ENCODE measurements at regions not wholly inside any gene's neighbourhood (a gene's known extent, or its start where the extent isn't known, plus 50 kb on each side); places are given as distances from the start of the nearest gene placed in this dataset.

DNA sequence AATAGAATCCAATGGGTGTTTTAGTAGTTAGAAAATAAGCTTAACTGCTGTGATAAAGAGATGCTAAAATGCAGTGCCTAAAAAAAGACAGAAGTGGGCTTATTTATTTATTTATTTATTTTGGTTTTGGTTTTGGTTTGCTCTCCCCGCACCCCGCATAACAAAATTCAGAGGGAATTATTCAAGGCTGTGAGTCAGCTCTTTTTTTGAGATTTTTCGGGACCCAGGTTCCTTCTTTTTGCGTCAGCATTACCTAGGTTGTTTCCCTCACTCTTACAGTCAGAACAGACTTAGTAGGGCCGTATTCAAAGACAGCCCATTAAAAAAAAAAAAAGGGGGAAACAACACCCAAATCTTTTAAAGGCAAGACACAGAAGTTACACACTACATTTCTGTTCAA lies 1495.5 kb upstream of the ADGRL3 start:
- TF ChIP-seq EZH2 (IDR thresholded peaks at IDR 0.05; ENCODE audit: low read depth, unreplicated experiment) (no peak), EZH2phosphoT487 (IDR thresholded peaks at IDR 0.05; ENCODE audit: unreplicated experiment) (no peak), POLR2AphosphoS5 (IDR thresholded peaks at IDR 0.05; ENCODE audit: low read depth) (no peak), ZNF114 (CRISPR knock-in tag; IDR thresholded peaks at IDR 0.05) (no peak), JUNB (IDR thresholded peaks at IDR 0.05; ENCODE audit: unreplicated experiment) (no peak), ZNF331 (CRISPR knock-in tag; IDR thresholded peaks at IDR 0.05; ENCODE audit: low read depth) (no peak)
- TF ChIP-seq, protein P1, sequence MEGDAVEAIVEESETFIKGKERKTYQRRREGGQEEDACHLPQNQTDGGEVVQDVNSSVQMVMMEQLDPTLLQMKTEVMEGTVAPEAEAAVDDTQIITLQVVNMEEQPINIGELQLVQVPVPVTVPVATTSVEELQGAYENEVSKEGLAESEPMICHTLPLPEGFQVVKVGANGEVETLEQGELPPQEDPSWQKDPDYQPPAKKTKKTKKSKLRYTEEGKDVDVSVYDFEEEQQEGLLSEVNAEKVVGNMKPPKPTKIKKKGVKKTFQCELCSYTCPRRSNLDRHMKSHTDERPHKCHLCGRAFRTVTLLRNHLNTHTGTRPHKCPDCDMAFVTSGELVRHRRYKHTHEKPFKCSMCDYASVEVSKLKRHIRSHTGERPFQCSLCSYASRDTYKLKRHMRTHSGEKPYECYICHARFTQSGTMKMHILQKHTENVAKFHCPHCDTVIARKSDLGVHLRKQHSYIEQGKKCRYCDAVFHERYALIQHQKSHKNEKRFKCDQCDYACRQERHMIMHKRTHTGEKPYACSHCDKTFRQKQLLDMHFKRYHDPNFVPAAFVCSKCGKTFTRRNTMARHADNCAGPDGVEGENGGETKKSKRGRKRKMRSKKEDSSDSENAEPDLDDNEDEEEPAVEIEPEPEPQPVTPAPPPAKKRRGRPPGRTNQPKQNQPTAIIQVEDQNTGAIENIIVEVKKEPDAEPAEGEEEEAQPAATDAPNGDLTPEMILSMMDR (conservative IDR thresholded peaks at IDR 0.05; ENCODE audit: low read depth in 2 of 2), result no peak
- TF ChIP-seq, protein P2, sequence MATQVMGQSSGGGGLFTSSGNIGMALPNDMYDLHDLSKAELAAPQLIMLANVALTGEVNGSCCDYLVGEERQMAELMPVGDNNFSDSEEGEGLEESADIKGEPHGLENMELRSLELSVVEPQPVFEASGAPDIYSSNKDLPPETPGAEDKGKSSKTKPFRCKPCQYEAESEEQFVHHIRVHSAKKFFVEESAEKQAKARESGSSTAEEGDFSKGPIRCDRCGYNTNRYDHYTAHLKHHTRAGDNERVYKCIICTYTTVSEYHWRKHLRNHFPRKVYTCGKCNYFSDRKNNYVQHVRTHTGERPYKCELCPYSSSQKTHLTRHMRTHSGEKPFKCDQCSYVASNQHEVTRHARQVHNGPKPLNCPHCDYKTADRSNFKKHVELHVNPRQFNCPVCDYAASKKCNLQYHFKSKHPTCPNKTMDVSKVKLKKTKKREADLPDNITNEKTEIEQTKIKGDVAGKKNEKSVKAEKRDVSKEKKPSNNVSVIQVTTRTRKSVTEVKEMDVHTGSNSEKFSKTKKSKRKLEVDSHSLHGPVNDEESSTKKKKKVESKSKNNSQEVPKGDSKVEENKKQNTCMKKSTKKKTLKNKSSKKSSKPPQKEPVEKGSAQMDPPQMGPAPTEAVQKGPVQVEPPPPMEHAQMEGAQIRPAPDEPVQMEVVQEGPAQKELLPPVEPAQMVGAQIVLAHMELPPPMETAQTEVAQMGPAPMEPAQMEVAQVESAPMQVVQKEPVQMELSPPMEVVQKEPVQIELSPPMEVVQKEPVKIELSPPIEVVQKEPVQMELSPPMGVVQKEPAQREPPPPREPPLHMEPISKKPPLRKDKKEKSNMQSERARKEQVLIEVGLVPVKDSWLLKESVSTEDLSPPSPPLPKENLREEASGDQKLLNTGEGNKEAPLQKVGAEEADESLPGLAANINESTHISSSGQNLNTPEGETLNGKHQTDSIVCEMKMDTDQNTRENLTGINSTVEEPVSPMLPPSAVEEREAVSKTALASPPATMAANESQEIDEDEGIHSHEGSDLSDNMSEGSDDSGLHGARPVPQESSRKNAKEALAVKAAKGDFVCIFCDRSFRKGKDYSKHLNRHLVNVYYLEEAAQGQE (IDR thresholded peaks at IDR 0.05; ENCODE audit: unreplicated experiment), result no peak
